HL-60 (cell line): ENCODE measurements at regions not wholly inside any gene's neighbourhood (a gene's known extent, or its start where the extent isn't known, plus 50 kb on each side); places are given as distances from the start of the nearest gene placed in this dataset.

Source experiments
- DNase-seq, 2 experiments: peaks; one replicate each; pipeline ENCODE4 v3.0.0-alpha.2; 2010 to 2020; ENCODE audit warnings: low read depth in 1 of 2, low spot score in 1 of 2
- H3K27ac ChIP-seq: fragments of 250-450 bp; sonication (Bioruptor Pico); replicated peaks from 2 replicates; pipeline ENCODE4 v1.5.1; 2020; ENCODE audit warnings: mild to moderate bottlenecking, moderate library complexity
- H3K27me3 ChIP-seq: fragments of 250-450 bp; sonication (Bioruptor Pico); 2 replicates; pipeline ENCODE4 v1.5.1; 2021; ENCODE audit warnings: mild to moderate bottlenecking, moderate library complexity; ENCODE audit not compliant: insufficient read depth, poor library complexity, severe bottlenecking
- H3K4me3 ChIP-seq: replicated peaks from 2 replicates; pipeline ENCODE4 v1.5.1; 2011; ENCODE audit warnings: mild to moderate bottlenecking, control low read depth, low read length; ENCODE audit not compliant: insufficient read depth
- GABPA ChIP-seq: IDR thresholded peaks from 2 replicates; pipeline ENCODE4 v1.6.1; 2012; ENCODE audit warnings: low read depth
- POLR2AphosphoS5 ChIP-seq: IDR thresholded peaks from 2 replicates; pipeline ENCODE4 v1.6.1; 2012; ENCODE audit warnings: low read depth
- SPI1 ChIP-seq: IDR thresholded peaks from 2 replicates; pipeline ENCODE4 v1.6.1; 2012; ENCODE audit warnings: low read depth, mild to moderate bottlenecking, borderline replicate concordance
- TF ChIP-seq, protein P1 (sequence below): IDR thresholded peaks from one replicate; pipeline ENCODE4 v1.5.1; 2011; ENCODE audit warnings: low read length, control low read depth, inconsistent platforms; ENCODE audit not compliant: insufficient read depth
- TF ChIP-seq, protein P2 (sequence below): IDR thresholded peaks from 2 replicates; pipeline ENCODE4 v1.6.1; 2012; ENCODE audit warnings: low read depth; ENCODE audit not compliant: insufficient replicate concordance

DNA sequence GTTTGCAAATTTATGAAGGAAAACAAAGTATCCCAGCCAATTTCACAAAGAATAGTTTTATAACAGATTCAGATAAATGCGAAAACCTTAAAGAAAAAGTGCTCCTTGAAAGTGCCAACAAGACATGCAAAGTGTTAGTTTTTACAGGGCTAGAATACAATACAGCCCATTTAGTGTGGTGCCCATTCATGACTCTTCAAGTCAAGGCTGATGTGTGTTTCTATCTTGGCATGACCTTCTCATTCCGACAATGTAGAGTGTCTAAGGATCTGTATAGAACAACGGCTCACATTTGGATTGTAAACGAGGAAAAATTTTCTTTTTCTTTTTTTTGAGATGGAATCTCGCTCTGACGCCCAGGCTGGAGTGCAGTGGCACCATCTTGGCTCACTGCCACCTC, 205.2 kb upstream of the SEMA6A start:
- H3K27ac ChIP-seq, result no peak overlapping the region
- no peak for DNase-seq
- no peak for TF ChIP-seq POLR2AphosphoS5
- no peak for TF ChIP-seq SPI1
- TF ChIP-seq, protein P1, sequence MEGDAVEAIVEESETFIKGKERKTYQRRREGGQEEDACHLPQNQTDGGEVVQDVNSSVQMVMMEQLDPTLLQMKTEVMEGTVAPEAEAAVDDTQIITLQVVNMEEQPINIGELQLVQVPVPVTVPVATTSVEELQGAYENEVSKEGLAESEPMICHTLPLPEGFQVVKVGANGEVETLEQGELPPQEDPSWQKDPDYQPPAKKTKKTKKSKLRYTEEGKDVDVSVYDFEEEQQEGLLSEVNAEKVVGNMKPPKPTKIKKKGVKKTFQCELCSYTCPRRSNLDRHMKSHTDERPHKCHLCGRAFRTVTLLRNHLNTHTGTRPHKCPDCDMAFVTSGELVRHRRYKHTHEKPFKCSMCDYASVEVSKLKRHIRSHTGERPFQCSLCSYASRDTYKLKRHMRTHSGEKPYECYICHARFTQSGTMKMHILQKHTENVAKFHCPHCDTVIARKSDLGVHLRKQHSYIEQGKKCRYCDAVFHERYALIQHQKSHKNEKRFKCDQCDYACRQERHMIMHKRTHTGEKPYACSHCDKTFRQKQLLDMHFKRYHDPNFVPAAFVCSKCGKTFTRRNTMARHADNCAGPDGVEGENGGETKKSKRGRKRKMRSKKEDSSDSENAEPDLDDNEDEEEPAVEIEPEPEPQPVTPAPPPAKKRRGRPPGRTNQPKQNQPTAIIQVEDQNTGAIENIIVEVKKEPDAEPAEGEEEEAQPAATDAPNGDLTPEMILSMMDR, result no peak
- no peak for TF ChIP-seq GABPA
- TF ChIP-seq, protein P2, sequence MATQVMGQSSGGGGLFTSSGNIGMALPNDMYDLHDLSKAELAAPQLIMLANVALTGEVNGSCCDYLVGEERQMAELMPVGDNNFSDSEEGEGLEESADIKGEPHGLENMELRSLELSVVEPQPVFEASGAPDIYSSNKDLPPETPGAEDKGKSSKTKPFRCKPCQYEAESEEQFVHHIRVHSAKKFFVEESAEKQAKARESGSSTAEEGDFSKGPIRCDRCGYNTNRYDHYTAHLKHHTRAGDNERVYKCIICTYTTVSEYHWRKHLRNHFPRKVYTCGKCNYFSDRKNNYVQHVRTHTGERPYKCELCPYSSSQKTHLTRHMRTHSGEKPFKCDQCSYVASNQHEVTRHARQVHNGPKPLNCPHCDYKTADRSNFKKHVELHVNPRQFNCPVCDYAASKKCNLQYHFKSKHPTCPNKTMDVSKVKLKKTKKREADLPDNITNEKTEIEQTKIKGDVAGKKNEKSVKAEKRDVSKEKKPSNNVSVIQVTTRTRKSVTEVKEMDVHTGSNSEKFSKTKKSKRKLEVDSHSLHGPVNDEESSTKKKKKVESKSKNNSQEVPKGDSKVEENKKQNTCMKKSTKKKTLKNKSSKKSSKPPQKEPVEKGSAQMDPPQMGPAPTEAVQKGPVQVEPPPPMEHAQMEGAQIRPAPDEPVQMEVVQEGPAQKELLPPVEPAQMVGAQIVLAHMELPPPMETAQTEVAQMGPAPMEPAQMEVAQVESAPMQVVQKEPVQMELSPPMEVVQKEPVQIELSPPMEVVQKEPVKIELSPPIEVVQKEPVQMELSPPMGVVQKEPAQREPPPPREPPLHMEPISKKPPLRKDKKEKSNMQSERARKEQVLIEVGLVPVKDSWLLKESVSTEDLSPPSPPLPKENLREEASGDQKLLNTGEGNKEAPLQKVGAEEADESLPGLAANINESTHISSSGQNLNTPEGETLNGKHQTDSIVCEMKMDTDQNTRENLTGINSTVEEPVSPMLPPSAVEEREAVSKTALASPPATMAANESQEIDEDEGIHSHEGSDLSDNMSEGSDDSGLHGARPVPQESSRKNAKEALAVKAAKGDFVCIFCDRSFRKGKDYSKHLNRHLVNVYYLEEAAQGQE, result no peak
- H3K4me3 ChIP-seq, result no peak overlapping the region
- H3K27me3 ChIP-seq, result no peaks in the 10 kb centered on the region

DNA sequence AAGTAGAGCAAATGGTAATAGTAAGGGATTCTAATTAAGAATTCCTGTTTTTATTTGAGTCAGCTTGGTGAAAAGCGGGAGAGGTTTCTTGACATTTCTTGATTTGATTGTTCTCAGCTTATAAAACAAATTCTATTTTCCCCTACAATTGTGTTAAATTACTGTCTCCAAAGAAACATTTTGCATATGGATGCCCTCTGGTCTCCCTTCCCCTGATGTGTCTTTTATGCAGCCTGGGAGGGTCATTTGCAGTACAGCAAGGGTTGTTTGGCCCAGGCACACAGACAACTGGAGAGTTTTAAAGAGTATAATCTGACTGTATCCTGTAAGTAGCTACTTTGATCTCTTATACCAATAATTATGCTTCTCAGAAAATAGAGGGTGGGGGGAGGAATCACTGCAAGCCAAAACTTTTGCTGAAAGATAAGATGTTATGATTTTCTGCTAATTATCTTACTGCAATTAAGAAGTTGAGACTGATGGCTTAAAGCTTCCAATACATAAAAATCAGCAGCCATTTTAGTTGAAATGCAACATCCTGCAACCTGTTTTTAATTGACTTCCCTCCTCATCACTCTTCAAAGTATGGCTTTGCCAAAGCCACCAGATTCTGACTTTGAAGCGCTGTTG, 204.1 kb upstream of the SEMA6A start:
- TF ChIP-seq, protein P1, result no peak
- no peaks in the 10 kb centered on the region for H3K27me3 ChIP-seq
- no peak overlapping the region for H3K27ac ChIP-seq
- DNase-seq, result no peak
- no peak overlapping the region for H3K4me3 ChIP-seq

DNA sequence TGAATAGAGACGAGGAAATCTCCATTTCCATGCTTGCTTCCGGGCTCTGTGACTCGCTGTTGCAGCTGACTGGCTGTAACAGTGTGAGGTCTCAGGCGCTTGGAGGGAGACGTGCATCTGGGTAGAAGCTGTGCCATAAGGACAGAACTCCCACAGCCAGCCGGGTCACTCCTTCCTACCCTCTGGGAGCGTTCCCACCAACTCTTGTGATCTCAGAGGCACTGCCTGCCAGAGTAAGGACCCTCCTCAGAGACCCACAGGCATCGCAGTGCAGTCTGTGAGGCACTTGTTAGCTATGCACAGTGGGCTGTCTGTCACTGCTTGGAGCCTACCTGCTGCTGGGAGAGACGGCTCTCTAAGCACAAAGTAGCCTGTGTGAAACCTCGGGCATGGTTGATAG, 203.4 kb upstream of the SEMA6A start:
- Histone ChIP-seq H3K27ac (no peak overlapping the region), H3K4me3 (no peak overlapping the region), H3K27me3 (no peaks in the 10 kb centered on the region)
- TF ChIP-seq, protein P1, result no peak
- TF ChIP-seq GABPA, result no peak
- TF ChIP-seq, protein P2, result no peak
- no peak for TF ChIP-seq SPI1
- TF ChIP-seq POLR2AphosphoS5, result no peak
- no peak for DNase-seq

DNA sequence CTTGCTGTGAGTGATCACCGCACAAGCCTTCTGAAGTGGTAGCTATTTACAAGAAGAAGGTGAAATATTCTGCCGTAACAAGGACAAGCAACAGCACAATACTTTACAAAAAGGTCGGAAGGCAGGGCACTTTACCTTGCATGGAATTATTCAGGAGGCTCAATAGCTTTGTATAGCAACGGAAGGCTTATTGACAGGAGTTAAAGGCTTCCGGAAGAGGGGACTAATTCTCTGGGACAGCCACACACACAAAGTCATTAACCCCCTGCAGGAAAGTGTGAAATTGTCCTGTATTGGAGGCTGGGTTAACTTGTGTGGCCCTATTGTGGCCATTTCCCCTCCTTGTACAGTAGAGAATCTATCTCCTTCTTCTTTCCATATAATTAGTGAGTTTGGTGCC, 199.3 kb upstream of the SEMA6A start:
- H3K4me3 ChIP-seq, result no peak overlapping the region

More for the DNA sequence above, 199.3 kb upstream of the SEMA6A start:
- no peak overlapping the region for H3K27ac ChIP-seq
- no peaks in the 10 kb centered on the region for H3K27me3 ChIP-seq
- TF ChIP-seq POLR2AphosphoS5 (no peak), GABPA (no peak), SPI1 (no peak)
- TF ChIP-seq, protein P2, result no peak
- TF ChIP-seq, protein P1, result no peak
- no peak for DNase-seq
